GM06990 (cell line): ENCODE measurements at regions not wholly inside any gene's neighbourhood (a gene's known extent, or its start where the extent isn't known, plus 50 kb on each side); places are given as distances from the start of the nearest gene placed in this dataset.

ENCODE experiments used
- DNase-seq: peaks from one replicate; pipeline ENCODE4 v3.0.0-alpha.2; 2011; ENCODE audit not compliant: insufficient read length; ENCODE audit errors: extremely low read depth
- H3K27me3 ChIP-seq: replicated peaks from 2 replicates; pipeline ENCODE4 v1.6.0; 2011; ENCODE audit warnings: low read length; ENCODE audit not compliant: control insufficient read depth, insufficient read depth
- H3K36me3 ChIP-seq: 2 replicates; pipeline ENCODE4 v1.5.1; 2011; ENCODE audit warnings: low read length; ENCODE audit not compliant: control insufficient read depth, insufficient read depth
- H3K4me3 ChIP-seq: replicated peaks from 2 replicates; pipeline ENCODE4 v1.5.1; 2011; ENCODE audit warnings: low read depth, mild to moderate bottlenecking, control low read depth, low read length
- CTCF ChIP-seq: IDR thresholded peaks from 2 replicates; pipeline ENCODE4 v1.5.1; 2011; ENCODE audit warnings: low read length, control low read depth, mild to moderate bottlenecking, inconsistent platforms; ENCODE audit not compliant: insufficient read depth, poor library complexity, severe bottlenecking

GRCh38 chr17:36765436-36766043 is 164.2 kb downstream of the MRM1 start:
- TF ChIP-seq CTCF = no peak
- Histone ChIP-seq H3K4me3 (no peak overlapping the region), H3K36me3 (no peaks in the 10 kb centered on the region), H3K27me3 (no peaks in the 10 kb centered on the region; the same call in 1 of the 2 replicates)
- DNase-seq = no peak

- no peaks in the 10 kb centered on the region; the same call in 1 of the 2 replicates for H3K27me3 ChIP-seq
- H3K36me3 ChIP-seq = no peaks in the 10 kb centered on the region
- H3K4me3 ChIP-seq = no peak overlapping the region
- TF ChIP-seq CTCF = peak; percentile 1
- DNase-seq = no peak
These were observed 167.0 kb downstream of the MRM1 start for GRCh38 chr17:36768394-36768793.

GRCh38 chr17:36773039-36773438 is 164.2 kb upstream of the LHX1 start:
- no peak overlapping the region for H3K4me3 ChIP-seq
- no peak for DNase-seq
- no peak for TF ChIP-seq CTCF
- H3K27me3 ChIP-seq = no peaks in the 10 kb centered on the region; the same call in 1 of the 2 replicates
- H3K36me3 ChIP-seq = no peaks in the 10 kb centered on the region

DNA sequence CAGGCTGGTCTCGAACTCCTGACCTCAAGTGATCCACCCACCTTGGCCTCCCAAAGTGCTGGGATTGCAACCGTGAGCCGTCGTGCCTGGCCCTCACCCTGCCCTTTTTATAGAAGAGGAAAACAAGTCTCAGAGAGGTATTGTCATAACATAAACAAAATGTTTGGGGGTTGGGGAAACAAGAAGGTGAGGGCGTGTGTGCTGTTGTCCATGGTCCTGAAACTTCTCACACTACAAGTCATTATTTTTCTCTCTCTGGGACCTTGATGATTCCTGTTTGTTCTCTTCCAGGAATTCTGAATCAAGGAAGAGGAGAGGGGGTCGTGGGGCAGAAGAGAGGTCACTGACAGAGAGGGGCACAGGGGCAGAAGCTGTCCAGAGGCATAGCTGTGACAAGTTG is 160.2 kb upstream of the LHX1 start:
- no peak for TF ChIP-seq CTCF
- no peaks in the 10 kb centered on the region for H3K36me3 ChIP-seq
- H3K4me3 ChIP-seq = no peak overlapping the region
- no peaks in the 10 kb centered on the region; the same call in 1 of the 2 replicates for H3K27me3 ChIP-seq
- DNase-seq = no peak

GRCh38 chr17:36778448-36778847 is 158.8 kb upstream of the LHX1 start:
- Histone ChIP-seq H3K27me3 (no peaks in the 10 kb centered on the region; the same call in 1 of the 2 replicates), H3K36me3 (no peaks in the 10 kb centered on the region), H3K4me3 (no peak overlapping the region)
- TF ChIP-seq CTCF = no peak
- DNase-seq = no peak

GRCh38 chr17:36779550-36779949 is 157.7 kb upstream of the LHX1 start:
- no peak for TF ChIP-seq CTCF
- Histone ChIP-seq H3K36me3 (no peaks in the 10 kb centered on the region), H3K27me3 (no peaks in the 10 kb centered on the region), H3K4me3 (no peak overlapping the region)
- no peak for DNase-seq
